Lower lobe of right lung (tissue), 2 donors: ENCODE measurements at regions not wholly inside any gene's neighbourhood (a gene's known extent, or its start where the extent isn't known, plus 50 kb on each side); places are given as distances from the start of the nearest gene placed in this dataset.
A peak's percentile ranks its signal among the peaks of the same experiment; 100 is the strongest.

Experiments used
- ATAC-seq, 2 donors: fragments of 200-7000 bp; cut with Tn5 transposase; one replicate each; pipeline ENCODE4 v1.9.1; 2020 to 2022; ENCODE audit warnings: mild to moderate bottlenecking in 2 of 2, moderate library complexity in 2 of 2
- DNase-seq: peaks from one replicate; pipeline ENCODE4 v3.0.0-alpha.2; 2020
- H3K27ac ChIP-seq: fragments of 200-600 bp; one replicate; pipeline ENCODE4 v1.8.0; 2022
- H3K27me3 ChIP-seq: fragments of 200-600 bp; one replicate; pipeline ENCODE4 v1.8.0; 2022; ENCODE audit warnings: low read depth
- H3K36me3 ChIP-seq: fragments of 200-600 bp; one replicate; pipeline ENCODE4 v1.8.0; 2022; ENCODE audit warnings: mild to moderate bottlenecking
- H3K4me1 ChIP-seq: fragments of 200-600 bp; one replicate; pipeline ENCODE4 v1.8.0; 2022
- H3K4me3 ChIP-seq: fragments of 200-600 bp; one replicate; pipeline ENCODE4 v1.8.0; 2022; ENCODE audit warnings: mild to moderate bottlenecking
- H3K9me3 ChIP-seq: fragments of 200-600 bp; one replicate; pipeline ENCODE4 v1.8.0; 2022
- intact Hi-C: fragments of 100-400 bp; cut with DNase I; formaldehyde crosslinking; loops from one replicate; pipeline ENCODE4 v1.11.0; 2022
- TF ChIP-seq, protein P1 (sequence below): fragments of 200-600 bp; IDR thresholded peaks from one replicate; pipeline ENCODE4 v1.8.0; 2022; ENCODE audit warnings: antibody characterized with exemption, mild to moderate bottlenecking
- donor health status: DM: no; HTN: yes; CAD: no; lungs with severe emphysema.

DNA sequence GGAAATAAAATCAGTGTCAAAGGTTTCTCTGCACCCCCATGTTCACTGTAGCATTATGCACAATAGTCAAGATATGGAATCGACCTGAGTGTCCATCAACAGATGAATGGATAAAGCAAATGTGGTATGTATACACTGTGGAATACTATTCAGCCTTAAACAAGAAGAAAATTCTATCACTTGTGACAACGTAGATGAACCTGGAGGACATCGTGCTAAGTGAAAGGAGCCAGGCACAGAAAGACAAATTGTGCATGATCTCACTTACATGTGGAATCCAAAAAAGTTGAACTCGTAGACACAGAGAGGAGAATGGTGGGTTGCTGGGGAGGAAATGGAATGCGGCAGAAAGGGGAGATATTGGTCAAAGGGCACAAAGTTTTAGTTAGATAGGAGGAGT lies 136.3 kb upstream of the ESR1 start:
- intact Hi-C loops, result no loop called here
- Histone ChIP-seq H3K9me3 (no peaks in the 10 kb centered on the region), H3K4me1 (no peaks in the 10 kb centered on the region), H3K27me3 (no peaks in the 10 kb centered on the region), H3K36me3 (no peaks in the 10 kb centered on the region), H3K27ac (no peak overlapping the region), H3K4me3 (no peak overlapping the region)
- TF ChIP-seq, protein P1, sequence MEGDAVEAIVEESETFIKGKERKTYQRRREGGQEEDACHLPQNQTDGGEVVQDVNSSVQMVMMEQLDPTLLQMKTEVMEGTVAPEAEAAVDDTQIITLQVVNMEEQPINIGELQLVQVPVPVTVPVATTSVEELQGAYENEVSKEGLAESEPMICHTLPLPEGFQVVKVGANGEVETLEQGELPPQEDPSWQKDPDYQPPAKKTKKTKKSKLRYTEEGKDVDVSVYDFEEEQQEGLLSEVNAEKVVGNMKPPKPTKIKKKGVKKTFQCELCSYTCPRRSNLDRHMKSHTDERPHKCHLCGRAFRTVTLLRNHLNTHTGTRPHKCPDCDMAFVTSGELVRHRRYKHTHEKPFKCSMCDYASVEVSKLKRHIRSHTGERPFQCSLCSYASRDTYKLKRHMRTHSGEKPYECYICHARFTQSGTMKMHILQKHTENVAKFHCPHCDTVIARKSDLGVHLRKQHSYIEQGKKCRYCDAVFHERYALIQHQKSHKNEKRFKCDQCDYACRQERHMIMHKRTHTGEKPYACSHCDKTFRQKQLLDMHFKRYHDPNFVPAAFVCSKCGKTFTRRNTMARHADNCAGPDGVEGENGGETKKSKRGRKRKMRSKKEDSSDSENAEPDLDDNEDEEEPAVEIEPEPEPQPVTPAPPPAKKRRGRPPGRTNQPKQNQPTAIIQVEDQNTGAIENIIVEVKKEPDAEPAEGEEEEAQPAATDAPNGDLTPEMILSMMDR, result no peak
- DNase-seq (no peak), ATAC-seq (no peak)

DNA sequence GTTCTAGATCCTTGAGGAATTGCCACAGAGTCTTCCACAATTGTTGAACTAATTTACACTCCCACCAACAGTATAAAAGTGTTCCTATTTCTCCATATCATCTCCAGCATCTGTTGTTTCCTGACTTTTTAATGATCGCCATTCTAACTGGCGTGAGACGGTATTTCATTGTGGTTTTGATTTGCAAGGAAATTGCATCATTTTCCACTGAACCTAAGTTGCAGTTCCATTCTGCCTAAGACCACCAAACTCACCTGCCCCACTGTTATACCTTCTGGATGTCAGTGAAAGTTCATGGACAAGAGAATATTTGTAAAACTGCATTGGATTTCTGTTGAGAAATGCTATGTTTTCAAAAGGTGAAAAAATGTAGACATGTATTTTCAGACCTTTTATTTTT lies 132.9 kb upstream of the ESR1 start:
- H3K9me3 ChIP-seq, result no peaks in the 10 kb centered on the region
- no peak for ATAC-seq
- no peak overlapping the region for H3K27ac ChIP-seq
- no peaks in the 10 kb centered on the region for H3K36me3 ChIP-seq
- intact Hi-C loops, result no loop called here
- no peaks in the 10 kb centered on the region for H3K27me3 ChIP-seq
- DNase-seq, result no peak
- TF ChIP-seq, protein P1, result no peak
- no peaks in the 10 kb centered on the region for H3K4me1 ChIP-seq
- no peak overlapping the region for H3K4me3 ChIP-seq

DNA sequence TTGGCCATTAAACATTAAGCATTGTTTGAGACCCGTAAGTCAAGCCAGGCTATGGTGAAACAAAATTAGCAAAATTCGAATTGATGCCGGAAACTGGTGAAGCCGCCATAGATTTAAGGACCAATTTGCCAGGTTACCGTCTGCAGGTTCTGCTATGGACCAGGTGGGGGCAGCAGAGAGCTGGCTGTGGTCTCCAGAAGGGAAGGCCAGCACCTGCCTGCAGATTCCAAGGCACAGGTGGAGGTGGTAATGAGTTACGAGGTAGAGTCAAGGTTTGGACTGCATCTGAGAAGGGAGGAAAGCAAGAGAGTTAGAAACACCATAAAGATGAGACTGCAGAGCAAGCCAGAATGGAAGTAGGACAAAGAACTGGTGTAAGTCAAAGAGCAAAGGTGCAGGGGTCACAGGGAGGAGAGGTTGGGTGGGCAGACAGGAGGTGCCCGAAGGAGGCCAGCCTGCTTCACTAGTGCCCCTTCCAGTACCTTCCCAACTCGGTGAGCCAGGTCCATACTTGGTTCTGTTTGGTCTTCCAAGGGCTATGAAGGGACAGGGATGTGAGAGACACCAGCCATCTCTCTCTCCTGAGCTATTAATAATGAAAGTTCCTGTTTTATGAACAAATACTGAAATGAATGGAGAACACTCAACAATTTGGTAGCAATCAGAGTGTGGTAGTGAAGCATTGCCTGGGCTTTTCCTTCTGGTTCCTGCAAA lies 131.6 kb upstream of the ESR1 start:
- intact Hi-C loops, result no loop called here
- H3K27ac ChIP-seq, result no peak overlapping the region
- peak; percentile 62 for DNase-seq

DNA sequence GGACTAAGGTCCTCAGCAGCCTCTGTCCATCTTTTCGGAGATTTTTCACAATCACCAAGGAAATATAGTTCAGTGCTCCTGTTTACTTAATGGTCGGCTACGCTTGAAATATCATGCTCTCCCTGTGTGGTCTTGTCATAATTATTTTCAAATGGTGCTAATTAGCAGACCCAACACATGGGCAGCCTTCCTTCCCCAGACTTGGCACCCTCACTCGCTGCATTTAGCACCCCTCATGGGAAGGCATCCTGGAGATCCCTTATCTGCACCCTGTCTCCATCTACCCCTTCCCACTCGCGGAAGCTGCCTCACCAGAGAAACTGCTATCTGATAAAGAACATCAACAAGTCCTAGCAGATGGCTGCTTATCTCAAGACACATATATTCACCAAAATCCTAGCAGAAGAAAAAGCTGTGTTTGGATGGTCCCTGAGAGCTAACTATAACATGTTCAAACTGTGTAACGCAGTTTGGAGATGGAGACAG lies 131.0 kb upstream of the ESR1 start:
- no peak overlapping the region for H3K27ac ChIP-seq
- peaks cover 8% of the 10 kb centered on the region for H3K4me1 ChIP-seq
- intact Hi-C loops, result no loop called here
- DNase-seq (no peak), ATAC-seq (no peak)
- no peaks in the 10 kb centered on the region for H3K27me3 ChIP-seq
- H3K4me3 ChIP-seq, result no peak overlapping the region
- no peaks in the 10 kb centered on the region for H3K36me3 ChIP-seq
- TF ChIP-seq, protein P1, result no peak
- H3K9me3 ChIP-seq, result no peaks in the 10 kb centered on the region

More for the DNA sequence above, 131.6 kb upstream of the ESR1 start:
- H3K27me3 ChIP-seq, result no peaks in the 10 kb centered on the region
- no peaks in the 10 kb centered on the region for H3K36me3 ChIP-seq
- peaks cover 2% of the 10 kb centered on the region for H3K4me1 ChIP-seq
- H3K4me3 ChIP-seq, result no peak overlapping the region
- TF ChIP-seq, protein P1, result peak; percentile 85
- peak; percentile 89 to 90 for ATAC-seq
- no peaks in the 10 kb centered on the region for H3K9me3 ChIP-seq

DNA sequence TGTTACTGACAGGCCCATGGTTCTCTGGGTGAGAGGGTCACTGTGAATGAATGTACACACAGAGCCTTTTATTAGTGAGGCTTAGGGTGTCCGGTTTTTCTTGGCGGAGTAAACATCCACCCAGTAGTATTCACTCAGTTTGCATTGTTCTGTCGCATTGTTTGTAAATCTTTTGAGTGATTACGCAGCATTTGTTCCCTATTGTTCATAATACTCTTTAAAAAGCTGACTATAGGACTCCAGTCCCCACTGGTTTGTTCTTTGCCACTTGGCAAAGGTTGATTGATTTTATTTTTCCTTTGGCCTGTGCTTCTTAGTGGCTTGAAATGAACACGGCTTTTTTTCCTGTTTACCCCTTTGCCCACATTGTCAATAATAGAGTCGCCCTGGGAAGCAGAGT lies 130.1 kb upstream of the ESR1 start:
- intact Hi-C loops, result no loop called here
- Histone ChIP-seq H3K36me3 (no peaks in the 10 kb centered on the region), H3K4me3 (no peak overlapping the region), H3K27me3 (no peaks in the 10 kb centered on the region), H3K4me1 (peaks cover 15% of the 10 kb centered on the region), H3K9me3 (no peaks in the 10 kb centered on the region), H3K27ac (no peak overlapping the region)
- ATAC-seq (no peak), DNase-seq (no peak)
- TF ChIP-seq, protein P1, result no peak
